ENCODE measurements at regions not wholly inside any gene's neighbourhood (a gene's known extent, or its start where the extent isn't known, plus 50 kb on each side); places are given as distances from the start of the nearest gene placed in this dataset.

- intact Hi-C loops (cut with micrococcal nuclease; ENCODE audit: unreplicated experiment) (no loop called here), in situ Hi-C loops (cut with HindIII; ENCODE audit: extremely low pct_ligation_motif_present, low pct_unique_long_range_greater_than_20kb) (no loop called here)
- Histone ChIP-seq H3K27me3 (ENCODE audit: control insufficient read depth in 1 of 2, insufficient read depth in 2 of 2, low read length in 2 of 2) (peaks cover 6 to 40% of the 10 kb centered on the region in 2 experiments), H3K4me2 (ENCODE audit: low read depth, low read length) (no peak overlapping the region), H2AFZ (ENCODE audit: low read length) (no peak overlapping the region), H3K27ac (ENCODE audit: extremely low read length, insufficient read depth, low read length) (no peak overlapping the region), H3K4me1 (ENCODE audit: insufficient read depth, low read length) (peaks cover 11% of the 10 kb centered on the region), H3K9ac (ENCODE audit: insufficient read depth, low read depth, low read length) (no peak overlapping the region), H4K20me1 (ENCODE audit: insufficient read depth, low read length) (no peaks in the 10 kb centered on the region), H3K4me3 (replicated peaks in 1 of 3; ENCODE audit: insufficient read depth in 1 of 3, low read depth in 2 of 3, low read length in 3 of 3) (no peak overlapping the region), H3K36me3 (replicated peaks in 1 of 2; ENCODE audit: control insufficient read depth in 1 of 2, insufficient read depth in 2 of 2, low read length in 2 of 2) (no peaks in the 10 kb centered on the region), H3K79me2 (ENCODE audit: insufficient read depth, low read length) (no peaks in the 10 kb centered on the region), H3K9me3 (ENCODE audit: low read length) (no peaks in the 10 kb centered on the region)
- no peak for ATAC-seq
- WGBS (ENCODE audit: low lambda C conversion rate): 12% methylated on average over 5 of the region's 7 CpGs
- TF ChIP-seq BRCA1 (CRISPR knock-in tag; IDR thresholded peaks at IDR 0.05): no peak
- TF ChIP-seq ZNF124 (CRISPR knock-in tag; IDR thresholded peaks at IDR 0.05): no peak
- TF ChIP-seq KLF12 (CRISPR knock-in tag; IDR thresholded peaks at IDR 0.05; ENCODE audit: borderline replicate concordance): no peak
- TF ChIP-seq SP4 (CRISPR knock-in tag; IDR thresholded peaks at IDR 0.05): no peak
- TF ChIP-seq ZNF383 (CRISPR knock-in tag; IDR thresholded peaks at IDR 0.05; ENCODE audit: borderline replicate concordance): no peak
- no peak for FAIRE-seq
- no TSS peak for BruUV-seq (replicated peaks)
- DNase-seq (ENCODE audit: low spot score): no peak
- CTCF ChIA-PET (ENCODE audit: low intra/inter-chr PET ratio, low total read pairs): no interaction called here
- POLR2A ChIA-PET: no interaction called here
Measured at GRCh38 chr18:78773303-78773755, 206.3 kb upstream of the SALL3 start.

GRCh38 chr18:78773819-78774218, 205.8 kb upstream of the SALL3 start:
- Histone ChIP-seq H2AFZ (ENCODE audit: low read length) (no peak overlapping the region), H3K9me3 (ENCODE audit: low read length) (no peaks in the 10 kb centered on the region), H3K9ac (ENCODE audit: insufficient read depth, low read depth, low read length) (no peak overlapping the region), H3K4me3 (replicated peaks in 1 of 3; ENCODE audit: insufficient read depth in 1 of 3, low read depth in 2 of 3, low read length in 3 of 3) (no peak overlapping the region), H3K4me1 (ENCODE audit: insufficient read depth, low read length) (peaks cover 6% of the 10 kb centered on the region), H3K79me2 (ENCODE audit: insufficient read depth, low read length) (no peaks in the 10 kb centered on the region), H3K27me3 (ENCODE audit: control insufficient read depth in 1 of 2, insufficient read depth in 2 of 2, low read length in 2 of 2) (peaks cover 6 to 35% of the 10 kb centered on the region in 2 experiments), H4K20me1 (ENCODE audit: insufficient read depth, low read length) (no peaks in the 10 kb centered on the region), H3K27ac (ENCODE audit: extremely low read length, insufficient read depth, low read length) (no peak overlapping the region), H3K36me3 (replicated peaks in 1 of 2; ENCODE audit: control insufficient read depth in 1 of 2, insufficient read depth in 2 of 2, low read length in 2 of 2) (no peaks in the 10 kb centered on the region), H3K4me2 (ENCODE audit: low read depth, low read length) (no peak overlapping the region)
- no peak for DNase-seq (ENCODE audit: low spot score)
- 27% methylated on average over 6 of the region's 9 CpGs for WGBS (ENCODE audit: low lambda C conversion rate)
- FAIRE-seq: no peak
- no peak for TF ChIP-seq KAT8 (CRISPR knock-in tag; IDR thresholded peaks at IDR 0.05)
- no peak for TF ChIP-seq DMAP1 (CRISPR knock-in tag; IDR thresholded peaks at IDR 0.05)
- TF ChIP-seq KDM3A (CRISPR knock-in tag; IDR thresholded peaks at IDR 0.05; ENCODE audit: low read depth): no peak
- no peak for TF ChIP-seq ZFP36L1 (CRISPR knock-in tag; IDR thresholded peaks at IDR 0.05)
- no peak for TF ChIP-seq CHD2 (IDR thresholded peaks at IDR 0.05; ENCODE audit: low read depth, low read length)
- no peak for TF ChIP-seq ZBTB38 (CRISPR knock-in tag; IDR thresholded peaks at IDR 0.05)
- TF ChIP-seq ZBTB10 (CRISPR knock-in tag; IDR thresholded peaks at IDR 0.05; ENCODE audit: borderline replicate concordance): no peak
- no peak for TF ChIP-seq TARDBP (CRISPR knock-in tag; IDR thresholded peaks at IDR 0.05)
- in situ Hi-C loops (cut with HindIII; ENCODE audit: extremely low pct_ligation_motif_present, low pct_unique_long_range_greater_than_20kb): no loop called here
- ChIA-PET POLR2A (no interaction called here), CTCF (ENCODE audit: low intra/inter-chr PET ratio, low total read pairs) (no interaction called here)
- no TSS peak for BruUV-seq (replicated peaks)
- intact Hi-C loops (cut with micrococcal nuclease; ENCODE audit: unreplicated experiment): no loop called here
- ATAC-seq: no peak

Measured in HepG2 (cell line).